ENCODE measurements at regions not wholly inside any gene's neighbourhood (a gene's known extent, or its start where the extent isn't known, plus 50 kb on each side); places are given as distances from the start of the nearest gene placed in this dataset.

GRCh38 chr12:18008642-18009041, 81.4 kb downstream of the RERGL start:
- H3K36me3 Mint-ChIP-seq (ENCODE audit: low read depth) = no peaks in the 10 kb centered on the region

DNA sequence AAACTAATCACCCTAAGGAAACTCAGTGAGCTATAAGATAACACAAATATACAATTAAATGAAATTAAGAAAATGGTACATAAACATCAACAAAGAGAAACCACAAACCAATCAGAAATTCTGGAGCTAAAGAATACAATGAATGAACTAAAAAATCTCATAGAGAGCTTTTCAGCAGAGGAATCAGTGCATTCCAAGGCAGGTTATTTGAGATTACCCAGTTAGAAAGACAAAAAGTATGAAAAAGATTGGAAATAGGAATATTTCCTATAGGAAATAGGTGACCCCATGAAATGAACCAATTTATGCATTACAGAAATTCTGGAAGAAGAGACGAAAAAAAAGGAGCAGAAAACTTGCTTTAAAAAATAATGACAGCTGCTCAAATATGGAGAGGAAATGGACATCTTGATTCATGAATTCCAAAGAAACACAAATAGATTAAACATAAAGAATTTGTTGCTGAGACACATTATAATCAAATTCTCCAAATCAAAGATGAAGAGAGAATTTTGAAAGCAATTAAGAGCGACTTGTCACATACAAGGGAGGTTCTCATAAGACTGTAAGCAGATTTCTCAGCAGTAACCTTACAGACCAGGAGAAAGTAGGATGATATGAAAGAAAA, 90.7 kb downstream of the RERGL start:
- no peaks in the 10 kb centered on the region for H3K36me3 Mint-ChIP-seq (ENCODE audit: low read depth)
- DNase-seq (ENCODE audit: low spot score) = no peak
- no peaks in the 10 kb centered on the region for H3K27me3 Mint-ChIP-seq (ENCODE audit: low read depth)
- no peak overlapping the region for H3K27ac Mint-ChIP-seq
- H3K9me3 Mint-ChIP-seq = peaks cover 55% of the 10 kb centered on the region
- no peaks in the 10 kb centered on the region for H3K4me1 Mint-ChIP-seq (ENCODE audit: low read depth)
- H3K4me3 Mint-ChIP-seq = no peak overlapping the region

More at GRCh38 chr12:18008642-18009041, 81.4 kb downstream of the RERGL start:
- Mint-ChIP-seq H3K27me3 (ENCODE audit: low read depth) (no peaks in the 10 kb centered on the region), H3K4me3 (no peak overlapping the region), H3K9me3 (peaks cover 30% of the 10 kb centered on the region), H3K4me1 (ENCODE audit: low read depth) (no peaks in the 10 kb centered on the region), H3K27ac (no peak overlapping the region)
- no peak for DNase-seq (ENCODE audit: low spot score)

DNA sequence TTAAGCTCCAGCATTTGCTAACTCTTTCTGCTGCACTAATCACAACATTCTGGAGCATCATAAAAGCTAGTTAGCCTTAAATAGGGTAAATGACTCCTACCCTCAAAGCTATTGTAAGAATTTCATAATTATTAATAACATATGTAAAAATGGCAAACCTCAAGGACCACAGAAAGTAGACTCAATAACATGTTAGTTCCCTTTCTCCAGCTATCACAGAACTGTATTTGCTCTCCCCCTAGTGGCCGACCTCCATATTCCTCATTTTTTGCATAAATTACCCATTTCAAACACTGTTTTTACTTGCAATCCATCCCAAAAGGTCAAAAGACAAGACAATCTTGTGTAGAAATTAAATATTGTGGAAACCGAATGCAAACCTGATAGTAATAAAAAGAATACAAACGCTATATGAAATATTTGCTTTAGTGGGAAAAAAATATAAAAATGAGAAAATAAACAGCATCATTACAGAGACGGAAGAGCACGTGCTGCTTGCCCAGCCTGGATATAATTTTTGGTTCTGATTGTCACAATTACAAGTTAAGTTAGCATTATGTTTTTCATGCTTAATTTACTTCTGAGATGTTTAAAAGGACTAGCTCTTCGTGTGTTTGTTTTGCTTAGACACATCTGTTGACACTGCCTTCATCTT, 97.9 kb downstream of the RERGL start:
- Mint-ChIP-seq H3K27ac (no peak overlapping the region), H3K27me3 (ENCODE audit: low read depth) (no peaks in the 10 kb centered on the region), H3K4me3 (no peak overlapping the region), H3K9me3 (no peaks in the 10 kb centered on the region), H3K36me3 (ENCODE audit: low read depth) (no peaks in the 10 kb centered on the region), H3K4me1 (ENCODE audit: low read depth) (no peaks in the 10 kb centered on the region)
- DNase-seq (ENCODE audit: low spot score) = no peak

GRCh38 chr12:17982556-17982955, 107.4 kb downstream of the RERGL start:
- Mint-ChIP-seq H3K4me3 (no peak overlapping the region), H3K4me1 (ENCODE audit: low read depth) (no peaks in the 10 kb centered on the region), H3K9me3 (peaks cover 9% of the 10 kb centered on the region), H3K36me3 (ENCODE audit: low read depth) (no peaks in the 10 kb centered on the region), H3K27ac (no peak overlapping the region), H3K27me3 (ENCODE audit: low read depth) (no peaks in the 10 kb centered on the region)
- DNase-seq (ENCODE audit: low spot score) = no peak

DNA sequence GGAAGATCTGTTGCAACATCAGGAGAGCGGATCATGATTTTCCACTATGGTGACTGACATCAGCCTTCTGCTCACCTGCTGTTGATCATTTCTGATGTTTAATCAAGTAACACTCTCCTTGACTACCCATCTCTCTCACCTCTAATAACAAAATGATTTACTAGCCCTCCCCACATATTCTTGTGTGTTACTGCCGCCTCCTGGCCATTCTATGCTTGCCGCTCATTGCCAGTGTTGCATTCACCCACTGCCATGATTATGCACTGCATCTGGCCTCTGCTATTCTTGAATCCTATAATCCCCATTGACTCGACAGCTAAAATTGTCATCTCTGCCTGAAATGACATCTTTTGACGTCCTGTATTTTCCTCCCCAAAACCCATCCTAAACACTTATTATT, 113.8 kb downstream of the RERGL start:
- Mint-ChIP-seq H3K4me3 (no peak overlapping the region), H3K27ac (no peak overlapping the region), H3K36me3 (ENCODE audit: low read depth) (no peaks in the 10 kb centered on the region), H3K27me3 (ENCODE audit: low read depth) (no peaks in the 10 kb centered on the region), H3K4me1 (ENCODE audit: low read depth) (no peaks in the 10 kb centered on the region), H3K9me3 (peaks cover 34% of the 10 kb centered on the region)
- no peak for DNase-seq (ENCODE audit: low spot score)

DNA sequence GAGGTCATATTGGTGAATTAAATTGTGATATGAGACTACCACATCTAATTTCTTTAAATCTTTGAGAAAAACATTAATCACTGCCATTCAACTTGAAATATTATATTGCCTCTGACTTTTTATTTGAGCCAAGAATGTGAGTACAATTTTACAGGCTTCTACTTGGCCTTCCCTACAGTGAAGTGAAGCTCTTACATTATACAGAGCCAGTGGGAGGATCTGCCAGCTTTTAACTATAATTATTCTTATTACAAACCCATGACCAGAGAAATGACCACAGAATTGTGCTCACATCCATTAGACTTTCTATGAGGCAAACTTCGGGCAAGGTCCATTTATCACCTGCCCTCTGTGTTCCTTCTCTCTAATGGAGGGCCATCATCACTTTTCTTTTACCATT, 114.2 kb downstream of the RERGL start:
- no peak for DNase-seq (ENCODE audit: low spot score)
- Mint-ChIP-seq H3K4me3 (no peak overlapping the region), H3K4me1 (ENCODE audit: low read depth) (no peaks in the 10 kb centered on the region), H3K36me3 (ENCODE audit: low read depth) (no peaks in the 10 kb centered on the region), H3K27me3 (ENCODE audit: low read depth) (no peaks in the 10 kb centered on the region), H3K27ac (no peak overlapping the region), H3K9me3 (peaks cover 34% of the 10 kb centered on the region)

DNA sequence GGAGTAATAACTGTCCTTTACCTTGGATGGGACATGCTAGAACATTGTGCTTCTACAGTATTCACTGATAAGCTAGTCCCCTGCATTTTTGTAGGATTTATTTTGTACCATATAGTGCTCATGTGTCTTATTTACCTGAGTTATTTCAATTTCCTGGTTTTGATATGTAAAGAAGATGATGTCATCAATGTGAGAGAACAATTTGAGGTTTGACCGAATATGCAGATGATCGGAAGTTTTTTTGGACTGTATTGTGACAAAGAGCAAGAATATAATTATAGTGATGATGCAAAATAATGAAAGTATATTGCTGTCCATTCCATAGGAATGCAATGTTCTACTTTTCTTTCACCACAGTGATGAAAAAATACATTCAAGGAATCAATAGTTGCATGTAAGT, 114.8 kb downstream of the RERGL start:
- H3K27ac Mint-ChIP-seq = no peak overlapping the region
- peaks cover 34% of the 10 kb centered on the region for H3K9me3 Mint-ChIP-seq
- H3K4me3 Mint-ChIP-seq = no peak overlapping the region
- DNase-seq (ENCODE audit: low spot score) = no peak
- H3K4me1 Mint-ChIP-seq (ENCODE audit: low read depth) = no peaks in the 10 kb centered on the region
- H3K36me3 Mint-ChIP-seq (ENCODE audit: low read depth) = no peaks in the 10 kb centered on the region
- no peaks in the 10 kb centered on the region for H3K27me3 Mint-ChIP-seq (ENCODE audit: low read depth)

- Mint-ChIP-seq H3K9me3 (peaks cover 40% of the 10 kb centered on the region), H3K27me3 (ENCODE audit: low read depth) (no peaks in the 10 kb centered on the region), H3K27ac (no peak overlapping the region), H3K4me1 (ENCODE audit: low read depth) (no peaks in the 10 kb centered on the region), H3K36me3 (ENCODE audit: low read depth) (no peaks in the 10 kb centered on the region), H3K4me3 (no peak overlapping the region)
- DNase-seq (ENCODE audit: low spot score) = no peak
These were observed 118.1 kb downstream of the RERGL start for GRCh38 chr12:17971850-17972249.

- no peak for DNase-seq (ENCODE audit: low spot score)
- Mint-ChIP-seq H3K27ac (no peak overlapping the region), H3K27me3 (ENCODE audit: low read depth) (no peaks in the 10 kb centered on the region), H3K4me1 (ENCODE audit: low read depth) (no peaks in the 10 kb centered on the region), H3K9me3 (peaks cover 31% of the 10 kb centered on the region), H3K36me3 (ENCODE audit: low read depth) (no peaks in the 10 kb centered on the region), H3K4me3 (no peak overlapping the region)
These were observed 135.2 kb downstream of the RERGL start for GRCh38 chr12:17954788-17955187.

DNA sequence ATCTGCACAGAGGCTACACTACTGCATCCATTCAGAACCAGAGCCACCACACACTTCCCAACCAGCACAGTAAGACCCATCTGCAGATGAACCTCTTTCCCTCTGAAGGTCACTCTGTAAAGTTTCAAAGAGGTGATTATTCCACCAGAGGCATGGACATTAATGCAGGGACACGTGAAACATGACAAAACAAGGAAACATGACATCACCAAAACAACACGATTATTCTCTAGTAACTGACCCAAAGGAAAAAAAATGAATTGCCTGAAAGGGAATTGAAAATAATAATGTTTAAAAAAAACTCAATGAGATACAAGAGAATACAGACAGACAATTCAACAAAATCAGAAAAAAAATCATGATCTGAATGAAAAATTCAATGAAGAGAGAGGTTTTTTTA, 139.1 kb downstream of the RERGL start:
- Mint-ChIP-seq H3K36me3 (ENCODE audit: low read depth) (no peaks in the 10 kb centered on the region), H3K4me3 (no peak overlapping the region)
- DNase-seq (ENCODE audit: low spot score) = no peak

DNA sequence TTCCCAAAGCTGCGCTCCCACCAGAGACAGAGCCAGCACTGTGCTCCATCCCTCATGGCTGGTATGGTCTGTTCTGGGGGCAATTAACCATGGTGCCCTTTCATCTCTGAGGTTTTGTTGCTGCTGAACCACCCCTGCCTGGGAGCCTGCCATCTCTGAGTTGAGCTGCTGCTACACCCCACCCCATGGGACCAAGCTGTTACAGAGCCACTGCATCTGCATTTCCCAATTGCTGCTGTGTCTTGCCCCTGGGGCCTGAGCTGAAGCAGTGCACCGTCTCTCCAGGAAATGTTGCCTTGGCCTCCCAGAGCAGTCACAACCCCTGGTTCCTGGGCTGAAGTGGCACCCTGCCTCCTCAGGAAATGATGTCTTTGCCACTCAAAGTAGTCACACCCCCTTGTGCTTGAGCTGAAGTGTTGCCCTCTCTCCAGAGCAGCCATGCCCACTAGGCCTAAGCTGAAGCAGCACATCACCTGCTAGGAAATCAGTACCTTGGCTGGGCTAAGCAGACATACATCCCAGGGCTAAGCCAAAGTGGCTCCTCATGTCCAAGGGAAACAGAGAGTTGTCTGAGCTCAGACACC, 140.3 kb downstream of the RERGL start:
- Mint-ChIP-seq H3K27ac (no peak overlapping the region), H3K9me3 (peaks cover 34% of the 10 kb centered on the region), H3K4me1 (ENCODE audit: low read depth) (no peaks in the 10 kb centered on the region), H3K27me3 (ENCODE audit: low read depth) (no peaks in the 10 kb centered on the region), H3K36me3 (ENCODE audit: low read depth) (no peaks in the 10 kb centered on the region), H3K4me3 (no peak overlapping the region)
- DNase-seq (ENCODE audit: low spot score) = no peak

More for the DNA sequence above, 139.1 kb downstream of the RERGL start:
- Mint-ChIP-seq H3K4me1 (ENCODE audit: low read depth) (no peaks in the 10 kb centered on the region), H3K27ac (no peak overlapping the region), H3K27me3 (ENCODE audit: low read depth) (no peaks in the 10 kb centered on the region), H3K9me3 (peaks cover 34% of the 10 kb centered on the region)

DNA sequence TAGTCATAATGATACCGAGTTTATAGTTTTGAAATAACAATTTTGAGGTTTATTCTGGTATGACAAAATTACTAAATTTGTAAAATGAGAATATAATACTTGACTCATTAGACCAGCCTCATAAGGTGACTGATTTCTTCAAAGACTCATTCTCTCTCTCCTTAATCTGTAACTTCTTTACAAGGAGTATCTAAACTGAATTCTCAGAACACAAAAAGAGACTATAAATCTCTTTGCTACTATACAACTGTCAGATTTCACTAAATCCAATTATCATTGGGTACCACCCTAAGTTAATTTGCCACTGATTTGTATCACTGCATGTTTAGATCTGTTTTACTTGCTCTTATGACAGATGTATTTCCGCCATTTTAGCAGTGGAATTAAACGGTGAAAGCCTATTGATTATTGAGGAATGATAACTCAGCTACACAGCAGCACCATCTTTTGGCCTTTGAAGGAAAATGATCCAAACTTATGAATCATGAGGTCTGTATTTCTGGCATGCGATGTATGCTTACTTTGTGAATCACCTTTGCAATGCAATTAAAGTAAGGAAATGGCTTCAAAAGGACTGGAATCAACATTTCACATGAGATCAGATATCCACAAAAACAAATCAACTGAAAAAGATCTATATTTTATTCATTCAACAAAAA, 161.2 kb downstream of the RERGL start:
- H3K36me3 Mint-ChIP-seq (ENCODE audit: low read depth) = no peaks in the 10 kb centered on the region
- DNase-seq (ENCODE audit: low spot score) = no peak
- H3K4me1 Mint-ChIP-seq (ENCODE audit: low read depth) = no peaks in the 10 kb centered on the region
- H3K4me3 Mint-ChIP-seq = no peak overlapping the region
- no peak overlapping the region for H3K27ac Mint-ChIP-seq
- peaks cover 24% of the 10 kb centered on the region for H3K9me3 Mint-ChIP-seq
- H3K27me3 Mint-ChIP-seq (ENCODE audit: low read depth) = no peaks in the 10 kb centered on the region

GRCh38 chr12:17918013-17918412, 172.0 kb downstream of the RERGL start:
- Mint-ChIP-seq H3K4me3 (no peak overlapping the region), H3K4me1 (ENCODE audit: low read depth) (no peaks in the 10 kb centered on the region), H3K27me3 (ENCODE audit: low read depth) (no peaks in the 10 kb centered on the region), H3K9me3 (peaks cover 46% of the 10 kb centered on the region), H3K36me3 (ENCODE audit: low read depth) (no peaks in the 10 kb centered on the region), H3K27ac (no peak overlapping the region)
- DNase-seq (ENCODE audit: low spot score) = no peak

DNA sequence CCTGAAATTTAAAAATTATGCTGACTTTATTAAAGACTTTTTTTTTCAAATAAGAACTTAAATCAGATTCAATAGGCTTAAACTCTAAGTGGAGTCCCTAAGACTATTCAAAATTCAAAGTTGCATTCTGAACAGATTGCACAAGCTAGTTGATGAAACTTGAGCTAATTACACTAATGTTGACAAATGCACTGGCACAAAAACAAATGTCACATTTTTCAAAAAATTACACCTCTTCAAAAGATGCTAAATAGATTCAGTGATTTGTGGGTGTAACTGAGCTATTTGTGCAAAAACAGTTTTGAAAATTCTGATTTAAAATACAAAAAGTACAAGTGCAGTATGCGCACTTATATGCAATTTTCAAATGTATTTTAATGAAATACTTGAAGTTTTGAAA, 205.4 kb downstream of the RERGL start:
- no peak for DNase-seq (ENCODE audit: low spot score)
- Mint-ChIP-seq H3K36me3 (ENCODE audit: low read depth) (no peaks in the 10 kb centered on the region), H3K27ac (no peak overlapping the region), H3K9me3 (peaks cover 26% of the 10 kb centered on the region), H3K4me3 (no peak overlapping the region), H3K27me3 (ENCODE audit: low read depth) (no peaks in the 10 kb centered on the region), H3K4me1 (ENCODE audit: low read depth) (no peaks in the 10 kb centered on the region)

Measured in T-helper 2 cell treated with Interferon-gamma antibody and Interleukin-4, amounts not matched to agents 5 μg/mL and 100 μg/mL, for 36 hours (primary cell).